D341Med (cell line): ENCODE measurements at regions not wholly inside any gene's neighbourhood (a gene's known extent, or its start where the extent isn't known, plus 50 kb on each side); places are given as distances from the start of the nearest gene placed in this dataset.
"Not testable (repeated sequence)": the region's sequence is repeated elsewhere in the genome, so short reads cannot be mapped to it uniquely, and the experiment has no call there.

ENCODE experiments used
- DNase-seq: peaks from one replicate; pipeline ENCODE4 v3.0.0; 2012; ENCODE audit warnings: low spot score

DNA sequence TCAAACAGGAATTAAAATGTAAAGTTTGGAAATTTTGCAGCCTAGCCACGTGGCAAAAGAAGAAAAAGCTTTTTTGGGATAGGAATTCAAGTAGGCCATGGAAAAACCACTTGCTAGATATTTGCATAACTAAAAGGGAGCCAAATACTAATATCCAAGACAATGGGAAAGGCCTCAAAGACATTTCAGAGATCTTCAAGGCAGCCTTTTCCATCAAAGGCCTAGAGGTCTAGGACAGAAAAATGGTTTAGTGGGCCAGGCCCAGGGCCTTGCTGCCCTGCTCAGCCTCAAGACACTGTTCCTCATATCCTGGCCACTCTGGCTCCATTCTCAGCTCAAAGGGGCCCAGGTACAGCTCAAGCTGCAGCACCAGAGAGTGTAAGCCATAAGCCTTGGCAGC lies 265.9 kb upstream of the RPS23 start:
- DNase-seq, result no peak

DNA sequence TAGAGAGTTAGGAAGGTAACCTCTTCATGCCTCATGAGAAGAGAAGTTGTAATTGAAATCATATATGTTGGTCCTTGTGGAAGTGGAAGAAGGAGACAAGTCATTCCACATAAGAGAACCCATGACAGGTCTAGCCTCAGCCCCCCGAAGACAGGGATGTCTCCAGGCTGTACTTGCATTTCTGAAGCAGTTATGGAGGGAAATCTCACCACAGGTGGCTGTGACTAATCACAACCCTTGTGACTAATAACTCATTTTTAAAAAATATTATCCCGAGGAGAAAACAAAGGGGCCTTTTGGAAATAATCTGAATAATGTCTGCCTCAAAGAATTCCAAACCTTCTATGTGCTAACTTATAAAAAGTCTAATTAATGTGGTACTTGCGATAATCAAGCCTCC lies 262.1 kb upstream of the RPS23 start:
- no peak for DNase-seq

DNA sequence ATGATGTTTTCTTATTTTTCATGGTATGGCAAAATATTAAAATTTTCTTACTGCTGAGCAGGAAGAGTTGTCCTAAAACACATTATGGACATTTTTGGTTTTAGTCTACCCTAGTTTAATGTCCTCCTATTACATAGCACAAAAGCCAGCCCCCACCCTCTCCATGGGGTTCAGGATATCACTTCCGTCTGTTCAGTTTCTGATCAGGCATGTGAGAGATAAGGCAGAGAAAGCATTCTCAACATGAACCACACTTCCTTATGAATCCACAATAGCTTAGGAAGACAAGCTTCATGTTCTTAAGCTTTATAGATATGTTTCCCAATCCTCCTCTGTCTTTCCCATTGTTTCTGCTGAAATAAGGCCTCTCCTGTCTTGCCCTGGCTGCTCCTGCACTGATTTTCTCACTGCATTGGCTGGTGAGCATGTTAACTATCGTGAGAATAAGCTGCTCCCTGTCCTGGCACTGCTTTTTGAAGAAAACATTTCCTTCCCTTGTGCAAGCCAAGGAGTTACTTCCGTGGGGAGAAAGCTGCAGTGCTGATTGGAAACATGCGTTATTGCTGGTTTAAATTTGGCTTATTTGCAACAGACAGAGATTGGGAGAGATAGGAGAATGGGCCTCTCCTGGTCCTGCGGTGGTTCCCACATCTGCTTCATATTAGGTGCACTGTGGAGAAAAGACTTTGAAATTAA lies 260.3 kb upstream of the RPS23 start:
- DNase-seq, result no peak

DNA sequence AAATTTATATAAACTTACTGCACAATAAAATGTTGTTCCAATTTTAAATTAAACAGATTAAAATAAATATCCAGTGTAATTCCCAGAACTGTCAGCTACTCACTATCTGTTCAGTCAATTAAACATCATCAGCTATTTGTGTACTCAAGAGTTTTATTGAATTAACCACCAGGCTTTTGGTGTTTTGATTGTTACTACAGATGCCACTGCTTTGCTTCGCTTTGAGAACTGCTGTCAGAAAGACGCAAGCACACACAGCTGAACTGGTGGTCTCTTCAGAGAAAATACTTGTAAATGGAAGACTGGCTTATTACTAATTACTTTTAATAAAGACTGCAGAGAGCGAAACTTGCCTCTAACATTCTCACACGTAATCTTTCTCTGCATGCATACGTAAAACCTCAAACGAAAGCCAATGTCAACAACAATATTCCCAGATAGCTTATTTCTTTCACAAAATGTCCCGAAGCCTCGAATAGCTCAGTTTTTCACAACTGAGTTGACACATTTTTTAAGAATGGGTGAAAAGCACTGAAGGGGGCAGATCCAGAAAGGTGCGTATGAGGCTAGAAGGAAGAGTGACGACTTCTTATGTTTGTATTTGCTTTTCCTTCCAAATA lies 259.6 kb upstream of the RPS23 start:
- DNase-seq, result no peak

DNA sequence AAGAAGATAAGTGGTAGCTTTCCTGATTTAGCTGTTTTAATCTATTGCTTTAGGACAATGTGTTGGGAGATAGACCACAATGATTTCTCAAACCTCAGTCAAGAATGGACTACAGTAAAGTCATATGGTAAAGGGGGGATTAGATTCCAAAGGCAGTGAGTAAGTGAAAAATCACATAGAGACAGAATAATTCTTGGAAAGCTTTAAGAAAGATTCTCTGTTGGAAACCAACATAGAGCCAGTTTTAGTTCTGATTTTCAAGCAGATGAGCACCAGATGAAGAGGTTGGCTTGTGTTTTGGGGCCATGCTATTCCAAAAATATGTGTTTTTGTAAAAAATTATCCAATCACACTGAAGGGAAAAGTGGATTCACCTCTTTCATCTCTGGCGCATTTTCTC lies 256.8 kb upstream of the RPS23 start:
- DNase-seq, result no peak

DNA sequence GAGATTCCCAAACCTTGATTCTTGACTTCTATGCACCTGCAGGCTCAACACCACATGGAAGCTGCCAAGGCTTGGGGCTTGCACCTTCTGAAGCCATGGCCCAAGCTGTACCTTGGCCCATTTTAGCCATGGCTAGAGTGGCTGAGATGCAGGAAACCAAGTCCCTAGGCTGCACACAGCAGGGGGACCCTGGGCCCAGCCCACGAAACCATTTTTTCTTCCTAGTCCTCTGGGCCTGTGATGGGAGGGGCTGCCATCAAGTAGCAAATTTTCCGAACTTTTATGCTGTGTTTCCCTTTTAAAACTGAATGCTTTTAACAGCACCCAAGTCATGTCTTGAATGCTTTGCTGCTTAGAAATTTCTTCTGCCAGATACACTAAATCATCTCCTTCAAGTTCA lies 253.9 kb upstream of the RPS23 start:
- DNase-seq, result not testable (repeated sequence)

DNA sequence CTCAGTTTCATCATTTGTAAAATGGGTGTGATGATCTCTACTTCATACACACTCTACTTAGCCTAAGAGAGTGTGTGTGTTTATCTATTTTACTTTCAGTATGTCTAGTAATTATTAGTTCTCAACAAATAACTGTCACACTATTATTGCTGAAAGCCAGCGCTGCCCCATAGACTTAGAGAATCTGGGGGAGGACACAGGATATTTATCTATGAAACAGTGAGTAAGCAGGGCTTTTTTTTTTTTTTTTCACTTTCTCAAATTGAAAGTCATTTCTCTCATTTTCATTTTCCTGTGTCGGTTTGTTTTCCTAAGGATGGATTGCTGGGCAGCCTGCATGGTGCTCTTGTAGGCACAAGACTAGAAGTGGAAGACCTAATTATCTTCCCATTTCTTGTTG lies 248.4 kb upstream of the RPS23 start:
- DNase-seq, result no peak

DNA sequence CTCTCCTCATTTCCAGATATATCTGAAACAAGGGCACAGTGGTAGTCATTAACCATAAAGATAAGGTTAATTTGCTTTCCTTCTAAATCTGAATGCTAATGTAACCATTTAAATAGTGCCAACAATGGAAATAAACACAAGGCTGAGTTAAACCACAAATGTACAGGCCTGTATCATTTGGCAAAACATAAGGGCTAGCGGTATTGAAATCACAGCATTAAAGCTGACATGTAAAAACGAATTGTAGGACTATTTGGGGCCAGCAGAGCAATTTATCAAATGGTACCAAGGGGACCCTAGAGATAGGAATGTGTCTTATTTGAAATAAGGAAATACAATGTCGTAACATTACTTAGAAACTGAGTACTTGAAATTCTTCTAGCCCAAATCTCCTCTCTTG lies 247.5 kb upstream of the RPS23 start:
- DNase-seq, result no peak

DNA sequence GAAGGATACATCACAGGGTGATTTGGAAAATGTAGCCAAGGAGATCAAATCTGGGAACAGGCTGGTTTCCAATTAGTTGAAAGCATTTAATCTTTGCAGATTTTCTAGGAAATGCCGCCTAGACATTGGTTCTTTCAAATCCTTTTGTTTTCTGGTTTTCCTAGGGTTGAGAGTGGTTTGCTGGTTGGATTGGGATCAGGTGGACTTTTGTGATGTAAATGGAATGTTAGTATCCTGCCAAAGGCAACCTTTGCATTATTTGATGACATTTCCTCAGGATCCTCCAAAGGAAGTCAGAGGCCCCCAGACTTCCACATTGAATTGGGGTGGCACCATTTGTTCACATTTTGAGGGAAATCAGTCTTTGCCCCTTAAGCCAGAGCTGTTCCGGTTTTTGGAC lies 245.5 kb upstream of the RPS23 start:
- no peak for DNase-seq

DNA sequence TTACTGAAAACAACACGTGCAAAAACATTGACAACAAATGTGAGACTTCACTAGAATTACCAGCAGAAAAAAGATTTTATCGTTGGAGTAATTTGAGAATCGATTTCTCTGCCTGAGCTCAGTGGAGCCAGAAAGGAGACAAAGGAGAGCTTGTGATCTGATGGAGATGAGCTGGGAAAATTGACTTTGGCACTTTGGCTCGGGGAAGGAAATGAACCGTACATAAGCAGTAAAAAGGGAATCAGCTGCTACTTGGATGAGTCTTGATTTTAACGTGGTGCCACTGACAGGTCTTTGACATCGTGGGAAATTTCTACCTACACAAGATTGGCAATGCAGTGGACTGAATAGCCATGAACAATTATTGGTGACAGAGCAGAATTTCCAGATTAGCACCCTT lies 244.7 kb upstream of the RPS23 start:
- DNase-seq, result no peak

DNA sequence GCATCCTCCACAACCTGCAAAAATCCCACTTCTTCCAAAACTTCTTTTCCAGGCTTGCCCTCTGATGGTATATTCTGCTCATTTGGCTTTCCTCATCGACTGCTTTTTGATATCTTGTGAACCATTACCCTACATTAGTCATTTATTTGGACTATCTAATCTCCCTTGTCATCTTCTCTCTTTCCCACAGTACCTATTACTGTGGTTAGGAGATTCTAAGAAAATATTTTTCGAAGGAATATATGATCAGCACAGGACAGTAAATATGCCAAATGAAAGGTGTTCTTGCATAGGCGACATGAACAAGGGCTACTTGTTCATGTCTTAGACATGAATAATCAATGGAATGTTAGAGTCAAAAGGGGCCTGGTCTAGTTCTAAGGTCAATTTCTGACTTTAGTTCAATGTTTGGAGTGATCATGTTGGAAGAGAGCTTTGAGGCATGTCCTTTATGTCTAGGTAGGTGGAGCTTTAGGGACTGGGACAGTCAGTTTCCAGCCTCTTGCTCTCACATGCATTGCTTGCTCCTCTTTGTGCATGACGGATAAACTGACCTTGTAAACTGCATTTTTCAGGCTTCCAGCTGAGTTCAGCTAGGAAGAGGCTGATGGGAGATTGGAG lies 243.4 kb upstream of the RPS23 start:
- DNase-seq, result no peak

DNA sequence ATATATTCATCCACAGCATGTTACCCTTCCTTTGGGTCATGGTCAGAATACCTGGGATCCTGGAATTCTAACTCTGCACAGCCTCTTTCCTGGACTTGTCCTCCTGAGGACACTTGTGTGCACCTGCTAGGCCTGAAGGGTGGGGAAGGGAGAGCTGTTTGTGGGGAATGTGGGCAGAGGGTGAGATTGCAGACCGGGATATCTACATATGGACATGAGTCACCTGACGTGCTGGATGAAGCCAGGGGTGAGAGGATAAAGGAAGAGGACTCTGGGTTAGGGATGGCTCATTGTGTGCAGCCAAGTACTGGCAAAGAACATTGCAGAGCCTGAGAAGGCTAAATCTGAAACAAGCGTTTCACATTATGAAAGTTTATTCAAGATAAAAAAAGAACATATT lies 241.4 kb upstream of the RPS23 start:
- DNase-seq, result no peak

DNA sequence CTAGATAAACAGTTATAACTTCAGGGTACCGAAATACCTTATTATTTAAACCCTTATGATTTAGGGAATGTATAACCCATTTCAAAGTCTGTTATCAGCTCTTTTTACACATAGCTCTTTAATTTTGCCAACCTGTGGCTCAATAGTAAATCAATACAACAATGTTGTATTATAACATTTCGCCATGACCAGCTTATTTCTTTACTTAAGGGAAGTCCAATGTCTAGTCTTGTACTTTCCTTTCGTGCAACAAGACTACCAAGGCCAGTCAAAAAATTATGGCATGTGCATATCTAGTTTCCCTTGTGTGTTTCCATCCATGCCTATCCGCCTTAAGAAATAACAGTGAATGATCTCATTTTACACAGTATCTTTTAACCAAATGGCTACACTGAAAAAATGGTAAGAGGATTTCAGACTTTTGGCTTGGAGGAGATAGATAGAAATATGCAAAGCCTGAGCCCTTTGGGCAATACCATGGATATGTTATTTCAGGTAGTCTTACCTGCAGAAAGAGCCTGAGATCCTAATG lies 239.5 kb upstream of the RPS23 start:
- no peak for DNase-seq

DNA sequence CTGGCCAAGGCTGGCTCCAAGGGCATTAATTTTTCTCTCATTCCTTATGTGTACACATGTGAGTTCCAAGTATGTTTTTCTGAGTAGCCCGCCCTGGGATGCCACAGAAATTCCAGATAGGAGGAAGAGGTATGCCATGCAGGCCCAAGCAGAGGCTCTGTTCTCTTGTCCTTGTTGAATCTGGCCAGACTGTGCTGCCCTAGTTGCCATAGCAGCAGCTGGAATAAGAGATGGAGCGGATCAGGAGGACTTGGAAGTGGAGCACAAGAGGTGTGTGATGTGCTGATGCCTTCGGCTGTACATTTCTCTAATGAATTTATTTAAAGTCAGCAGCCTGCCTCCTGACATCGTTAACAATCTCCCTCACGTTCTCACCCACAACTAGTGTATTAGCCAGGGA lies 235.6 kb upstream of the RPS23 start:
- DNase-seq, result no peak

DNA sequence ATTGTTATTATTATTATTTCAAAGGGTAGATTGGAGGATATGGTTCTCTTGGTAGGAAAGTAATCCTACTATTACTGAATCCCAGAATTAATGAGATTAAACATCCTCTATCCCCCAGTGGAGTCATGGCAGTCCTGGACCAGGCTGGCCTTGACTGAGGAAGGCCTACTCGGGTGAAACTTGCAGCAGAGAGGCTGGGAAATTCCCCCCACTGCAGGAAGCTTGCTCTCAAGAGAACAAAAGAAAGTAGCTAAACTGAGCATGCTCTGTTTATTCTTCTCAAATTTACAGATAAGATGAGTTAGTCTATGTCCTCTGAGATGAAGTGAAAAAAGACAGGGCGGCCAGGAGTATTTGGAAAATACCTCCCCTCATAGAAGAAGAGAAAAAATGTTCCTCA lies 233.9 kb upstream of the RPS23 start:
- no peak for DNase-seq

DNA sequence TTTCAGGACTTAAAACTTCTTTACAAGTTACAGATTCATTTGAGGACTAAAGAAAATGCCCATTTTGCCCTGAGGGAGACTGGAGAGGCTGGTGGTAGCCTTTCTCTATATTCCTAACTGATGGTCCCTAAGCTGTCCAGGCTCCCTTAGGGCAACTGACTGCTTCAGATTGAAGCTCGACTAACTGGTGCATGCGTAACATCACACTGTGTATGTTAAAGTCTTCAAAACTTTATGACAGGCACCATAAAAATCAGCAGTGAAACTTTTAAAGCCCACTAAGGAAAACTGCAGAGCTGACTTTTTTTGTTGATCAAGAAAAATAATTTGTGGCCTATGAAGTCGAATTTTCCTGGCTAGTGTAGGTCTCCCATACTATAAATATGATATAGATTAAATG lies 233.0 kb upstream of the RPS23 start:
- no peak for DNase-seq

DNA sequence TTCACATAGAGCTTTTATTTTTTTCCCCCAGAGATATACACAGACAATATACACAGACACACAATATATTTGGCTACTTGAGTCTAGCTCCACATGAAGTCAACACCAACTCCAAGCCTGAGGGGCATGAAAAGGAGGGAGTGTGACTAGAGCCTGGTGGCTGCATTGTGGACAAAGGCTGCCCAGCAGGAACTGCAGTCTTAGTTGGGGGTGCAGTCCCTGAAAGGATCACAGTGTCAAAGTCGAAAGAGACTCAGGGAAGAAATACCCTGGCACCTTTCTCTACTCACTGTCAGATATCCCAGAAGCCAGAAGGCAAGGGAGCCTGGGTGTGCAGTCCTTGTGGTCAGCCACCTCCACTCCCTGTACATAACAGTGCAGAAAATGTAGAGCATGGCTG lies 231.6 kb upstream of the RPS23 start:
- DNase-seq, result no peak

DNA sequence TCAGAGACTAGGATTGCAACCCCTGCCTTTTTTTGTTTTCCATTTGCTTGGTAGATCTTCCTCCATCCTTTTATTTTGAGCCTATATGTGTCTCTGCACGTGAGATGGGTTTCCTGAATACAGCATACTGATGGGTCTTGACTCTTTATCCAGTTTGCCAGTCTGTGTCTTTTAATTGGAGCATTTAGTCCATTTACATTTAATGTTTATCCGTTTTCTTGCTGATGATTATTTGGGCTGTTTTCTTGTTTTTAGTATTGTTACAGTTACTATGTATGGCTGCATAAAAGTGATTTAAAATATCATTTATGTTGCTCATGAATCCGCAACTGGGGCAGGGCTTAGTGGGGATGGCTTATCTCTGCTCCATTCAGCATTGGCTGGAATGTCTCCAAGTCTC lies 228.2 kb upstream of the RPS23 start:
- not testable (repeated sequence) for DNase-seq

DNA sequence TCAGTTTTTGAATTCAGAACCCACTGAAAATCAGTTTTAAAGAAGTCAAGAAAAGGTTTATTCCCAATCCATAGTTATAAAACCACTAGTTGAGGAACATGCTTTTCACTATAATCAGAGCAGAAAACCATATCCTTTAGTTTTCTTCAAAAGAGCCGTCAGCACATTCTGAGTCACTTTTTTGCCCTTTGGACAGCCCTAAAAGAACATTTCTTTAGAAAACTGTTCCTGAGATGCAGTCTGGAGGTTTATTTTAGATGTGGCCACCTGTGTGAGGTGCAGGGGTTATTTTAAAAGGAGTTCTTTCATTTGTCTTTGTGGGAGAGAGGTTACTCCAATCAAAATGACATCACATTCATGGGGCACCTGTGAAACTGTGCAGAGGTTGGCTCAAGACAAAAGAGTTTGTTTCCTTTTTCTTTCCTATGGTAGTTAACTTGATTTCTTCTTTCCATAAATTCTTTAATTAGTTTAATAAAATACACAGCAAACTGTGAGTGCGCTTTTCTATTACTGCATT lies 221.6 kb upstream of the RPS23 start:
- DNase-seq, result no peak

DNA sequence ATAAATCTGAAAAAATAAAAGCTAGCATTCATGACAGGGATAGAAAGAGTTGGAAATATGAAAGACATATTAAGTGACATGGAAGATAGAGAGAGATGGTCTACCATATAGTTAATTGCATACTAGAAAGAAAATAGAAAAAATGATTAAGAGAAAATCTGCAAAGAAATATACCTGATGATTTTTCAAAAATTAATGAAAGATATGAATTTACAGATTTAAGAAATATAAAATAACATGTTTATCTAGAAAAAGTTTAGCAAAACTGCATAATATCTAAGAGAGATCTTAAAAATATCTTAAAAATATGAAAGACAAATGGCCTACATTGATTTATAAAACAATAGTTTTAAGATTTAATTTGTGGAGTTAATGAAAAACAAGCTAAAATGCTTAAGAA lies 219.1 kb upstream of the RPS23 start:
- DNase-seq, result no peak

DNA sequence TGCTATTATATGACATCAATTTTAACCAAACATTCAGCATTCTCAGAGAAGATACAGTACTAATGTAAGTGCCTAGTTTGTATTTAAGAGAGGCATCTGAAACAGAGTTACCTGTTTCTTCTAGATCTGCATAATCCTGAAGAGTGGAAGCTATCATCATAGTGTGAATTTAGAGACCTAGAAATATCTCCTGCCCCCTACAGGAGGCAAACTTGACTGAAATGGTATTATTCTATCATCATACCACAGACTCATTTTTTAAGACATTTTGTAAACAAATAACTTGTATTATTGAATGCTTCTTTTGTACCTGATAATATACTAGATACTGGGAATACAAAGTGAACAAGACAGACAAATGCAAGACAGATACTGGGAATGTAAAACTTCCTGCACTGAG lies 216.8 kb upstream of the RPS23 start:
- no peak for DNase-seq

DNA sequence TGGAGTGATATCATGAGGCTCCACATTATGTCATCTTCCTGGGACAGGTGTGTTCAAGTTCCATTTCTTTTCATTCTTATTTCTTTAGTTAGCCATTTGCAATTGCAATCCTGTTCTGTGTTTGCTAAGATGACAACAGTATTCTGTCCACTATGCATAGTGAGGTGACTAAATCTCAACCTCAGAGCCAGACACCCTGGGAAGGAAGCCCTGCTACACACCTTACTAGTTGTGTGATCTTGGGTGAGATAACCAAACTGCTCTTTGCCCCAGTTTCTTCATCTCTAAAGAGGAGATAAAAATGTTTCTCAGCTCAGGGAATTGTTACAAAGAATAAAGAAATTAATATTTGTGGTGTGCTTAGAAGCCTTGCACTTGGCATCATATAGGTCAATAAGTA lies 215.1 kb upstream of the RPS23 start:
- DNase-seq, result no peak

DNA sequence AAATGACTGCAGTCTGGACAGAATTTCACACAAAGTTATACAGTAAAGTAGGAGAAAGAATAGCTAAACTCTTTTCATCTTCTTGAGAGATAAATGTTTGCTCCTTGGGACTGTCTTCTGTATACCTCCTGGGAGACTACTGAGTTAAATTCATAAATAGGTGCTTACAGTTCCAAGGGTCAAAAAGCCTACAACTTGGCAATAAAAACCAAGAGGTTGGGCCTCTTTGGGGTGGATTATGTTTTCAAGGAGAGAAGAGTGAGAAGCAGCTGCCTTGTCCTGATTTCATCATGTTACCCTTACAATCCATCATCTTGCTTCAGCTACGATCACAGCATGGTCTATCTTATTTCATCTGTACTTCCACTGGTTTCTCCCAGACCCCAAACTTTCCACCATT lies 213.2 kb upstream of the RPS23 start:
- DNase-seq, result no peak
